GM12892 (cell line): ENCODE measurements at regions not wholly inside any gene's neighbourhood (a gene's known extent, or its start where the extent isn't known, plus 50 kb on each side); places are given as distances from the start of the nearest gene placed in this dataset.

Experiments
- POLR2A ChIP-seq: IDR thresholded peaks from 2 replicates; pipeline ENCODE4 v1.6.1; 2011; ENCODE audit warnings: low read depth, low read length, control low read depth
- TAF1 ChIP-seq: IDR thresholded peaks from 2 replicates; pipeline ENCODE4 v1.6.1; 2011; ENCODE audit warnings: low read depth, mild to moderate bottlenecking, control low read depth, low read length, borderline replicate concordance

DNA sequence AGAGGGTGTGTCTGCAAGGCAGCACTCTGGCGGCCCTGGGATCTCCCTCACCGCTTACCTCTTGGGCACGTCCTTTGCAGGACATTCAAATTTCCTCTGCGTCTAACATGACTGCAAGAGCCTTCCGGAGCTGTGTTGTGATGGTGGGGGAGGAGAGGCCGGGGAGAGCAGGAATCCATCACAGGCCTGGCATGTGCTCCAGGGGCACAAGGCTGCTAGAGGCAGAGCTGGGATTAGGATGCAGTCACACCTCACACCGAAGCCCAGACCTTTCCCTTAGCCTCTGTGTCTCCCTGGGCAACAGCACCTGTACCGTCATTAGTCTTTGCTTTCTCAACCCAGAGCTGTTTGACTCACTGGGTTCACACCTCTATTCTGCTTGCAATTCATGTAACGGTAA, 111.3 kb downstream of the CMPK2 start:
- TF ChIP-seq POLR2A (no peak), TAF1 (no peak)
